ENCODE measurements at regions not wholly inside any gene's neighbourhood (a gene's known extent, or its start where the extent isn't known, plus 50 kb on each side); places are given as distances from the start of the nearest gene placed in this dataset.

DNA sequence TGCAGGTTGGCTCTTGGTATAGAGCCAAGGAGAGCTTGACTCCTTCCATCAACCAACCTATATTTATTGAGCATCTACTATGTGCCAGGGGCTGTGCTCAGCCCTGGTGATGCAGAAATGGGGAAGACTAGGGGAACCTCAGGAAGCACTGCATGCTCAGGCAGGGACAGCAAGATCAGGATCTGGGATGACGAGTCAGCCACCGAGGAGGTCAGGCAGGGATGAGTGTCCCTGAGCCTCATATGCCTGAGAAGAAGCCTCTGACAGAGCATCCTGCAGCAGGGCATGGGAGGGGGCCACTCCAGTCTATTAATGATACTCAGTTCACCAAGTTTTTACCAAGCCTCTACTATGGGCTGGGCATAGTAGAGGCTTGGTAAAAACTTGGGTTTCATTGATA is 158.1 kb downstream of the KATNAL1 start:
- TF ChIP-seq POLR2A (IDR thresholded peaks at IDR 0.05): no peak
- TF ChIP-seq, protein P1, sequence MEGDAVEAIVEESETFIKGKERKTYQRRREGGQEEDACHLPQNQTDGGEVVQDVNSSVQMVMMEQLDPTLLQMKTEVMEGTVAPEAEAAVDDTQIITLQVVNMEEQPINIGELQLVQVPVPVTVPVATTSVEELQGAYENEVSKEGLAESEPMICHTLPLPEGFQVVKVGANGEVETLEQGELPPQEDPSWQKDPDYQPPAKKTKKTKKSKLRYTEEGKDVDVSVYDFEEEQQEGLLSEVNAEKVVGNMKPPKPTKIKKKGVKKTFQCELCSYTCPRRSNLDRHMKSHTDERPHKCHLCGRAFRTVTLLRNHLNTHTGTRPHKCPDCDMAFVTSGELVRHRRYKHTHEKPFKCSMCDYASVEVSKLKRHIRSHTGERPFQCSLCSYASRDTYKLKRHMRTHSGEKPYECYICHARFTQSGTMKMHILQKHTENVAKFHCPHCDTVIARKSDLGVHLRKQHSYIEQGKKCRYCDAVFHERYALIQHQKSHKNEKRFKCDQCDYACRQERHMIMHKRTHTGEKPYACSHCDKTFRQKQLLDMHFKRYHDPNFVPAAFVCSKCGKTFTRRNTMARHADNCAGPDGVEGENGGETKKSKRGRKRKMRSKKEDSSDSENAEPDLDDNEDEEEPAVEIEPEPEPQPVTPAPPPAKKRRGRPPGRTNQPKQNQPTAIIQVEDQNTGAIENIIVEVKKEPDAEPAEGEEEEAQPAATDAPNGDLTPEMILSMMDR (IDR thresholded peaks at IDR 0.05): no peak

Data from upper lobe of left lung (tissue), 4 donors.